HCT116 (cell line): ENCODE measurements at regions not wholly inside any gene's neighbourhood (a gene's known extent, or its start where the extent isn't known, plus 50 kb on each side); places are given as distances from the start of the nearest gene placed in this dataset.
"Not testable (repeated sequence)": the region's sequence is repeated elsewhere in the genome, so short reads cannot be mapped to it uniquely, and the experiment has no call there.

Source experiments
- ATAC-seq: fragments of 200-7000 bp; cut with Tn5 transposase; 2 replicates; pipeline ENCODE4 v1.9.1; 2020; ENCODE audit warnings: mild to moderate bottlenecking, moderate library complexity
- BruUV-seq: library from RNA; stranded (reverse); fragments of 400-500 nt; replicated peaks from 2 replicates; lab custom pipeline; 2021; lab: Mats Ljungman, UMichigan
- CTCF ChIA-PET: fragments of 300-600 bp; sonication (Branson Sonifier 250); formaldehyde crosslinking; loops from one replicate; lab custom pipeline; 2021; ENCODE audit warnings: antibody characterized with exemption; lab: Charles Lee
- POLR2A ChIA-PET: fragments of 300-600, 350-600 bp; sonication (Branson Sonifier 250); formaldehyde crosslinking; loops from one replicate; lab custom pipeline; 2021; ENCODE audit warnings: antibody characterized with exemption; lab: Charles Lee
- RAD21 ChIA-PET, 2 experiments: fragments of 300-600 bp; sonication (Branson Sonifier 250); formaldehyde crosslinking; loops; one replicate each; lab custom pipeline; 2023; ENCODE audit warnings: low total read pairs in 2 of 2; ENCODE audit not compliant: uncharacterized antibody in 2 of 2, unreplicated experiment in 2 of 2, low non-redundant PET in 1 of 2; lab: Charles Lee
- DNase-seq: peaks from one replicate; pipeline ENCODE4 v3.0.0-alpha.2; 2010; ENCODE audit warnings: low read depth, low spot score
- H2AFZ ChIP-seq: fragments of 200-600 bp; shearing (Covaris generic), sonication (generic); 2 replicates; pipeline ENCODE4 v1.6.1; 2017; ENCODE audit warnings: low read depth, mixed run types, mixed read lengths, antibody characterized with exemption, low read length; ENCODE audit not compliant: poor library complexity, severe bottlenecking
- H3K27ac ChIP-seq: 2 replicates; pipeline ENCODE4 v1.5.1; 2012; ENCODE audit warnings: low read depth, low read length
- H3K27me3 ChIP-seq: fragments of 200-600 bp; sonication (generic); 2 replicates; pipeline ENCODE4 v1.6.1; 2016; ENCODE audit warnings: mixed run types, low read length, mixed read lengths; ENCODE audit not compliant: insufficient read depth
- H3K36me3 ChIP-seq, 2 experiments: fragments of 200-500 bp in 1 of 2; fragments of 200-600 bp in 1 of 2; sonication (Bioruptor generic) in 1 of 2; sonication (generic) in 1 of 2; 2 replicates each; pipeline versions ENCODE4 v1.5.1 to v1.6.1; 2014 to 2016; ENCODE audit warnings: low read length in 2 of 2, inconsistent platforms in 1 of 2, mixed read lengths in 1 of 2, mixed run types in 1 of 2; ENCODE audit not compliant: insufficient read depth in 2 of 2, control insufficient read depth in 1 of 2
- H3K4me1 ChIP-seq, 2 experiments: fragments of 200-600 bp in 1 of 2; sonication (generic) in 1 of 2; 2 replicates each; pipeline versions ENCODE4 v1.5.1 to v1.6.1; 2012 to 2017; ENCODE audit warnings: low read length in 2 of 2, inconsistent platforms in 1 of 2, mild to moderate bottlenecking in 1 of 2, mixed read lengths in 1 of 2, mixed run types in 1 of 2, moderate library complexity in 1 of 2; ENCODE audit not compliant: insufficient read depth in 2 of 2, control insufficient read depth in 1 of 2
- H3K4me2 ChIP-seq: fragments of 200-600 bp; sonication (generic); 2 replicates; pipeline ENCODE4 v1.6.1; 2017; ENCODE audit warnings: mixed run types, low read length, mixed read lengths
- H3K4me3 ChIP-seq, 2 experiments: fragments of 200-600 bp in 1 of 2; sonication (generic) in 1 of 2; replicated peaks in 1 of 2; 2 replicates each; pipeline ENCODE4 v1.5.1; 2011 to 2016; ENCODE audit warnings: low read length in 2 of 2, control low read depth in 1 of 2, low read depth in 1 of 2, mild to moderate bottlenecking in 1 of 2, mixed read lengths in 1 of 2, mixed run types in 1 of 2
- H3K79me2 ChIP-seq: fragments of 200-600 bp; sonication (generic); 2 replicates; pipeline ENCODE4 v1.6.1; 2017; ENCODE audit warnings: mild to moderate bottlenecking, mixed run types, low read length, moderate library complexity, mixed read lengths; ENCODE audit not compliant: insufficient read depth
- H3K9ac ChIP-seq: fragments of 200-600 bp; sonication (generic); 2 replicates; pipeline ENCODE4 v1.6.1; 2016; ENCODE audit warnings: low read length, mixed read lengths
- H3K9me2 ChIP-seq: fragments of 200-600 bp; sonication (generic), shearing (Covaris generic); 2 replicates; pipeline ENCODE4 v1.6.1; 2017; ENCODE audit warnings: mixed run types, mild to moderate bottlenecking, moderate library complexity; ENCODE audit not compliant: insufficient read depth
- H3K9me3 ChIP-seq, 2 experiments: fragments of 200-500 bp in 1 of 2; fragments of 200-600 bp in 1 of 2; sonication (Bioruptor generic) in 1 of 2; sonication (generic) in 1 of 2; 2 replicates each; pipeline ENCODE4 v1.6.1; 2014 to 2017; ENCODE audit warnings: low read length in 2 of 2, mixed read lengths in 2 of 2, inconsistent platforms in 1 of 2, low read depth in 1 of 2, mild to moderate bottlenecking in 1 of 2, mixed run types in 1 of 2, moderate library complexity in 1 of 2; ENCODE audit not compliant: control insufficient read depth in 1 of 2, insufficient read depth in 1 of 2
- H4K20me1 ChIP-seq: fragments of 200-600 bp; sonication (generic), shearing (Covaris generic); 2 replicates; pipeline ENCODE4 v1.6.1; 2017; ENCODE audit warnings: mixed run types, mild to moderate bottlenecking, moderate library complexity; ENCODE audit not compliant: insufficient read depth
- CBX3 ChIP-seq: IDR thresholded peaks from 2 replicates; pipeline ENCODE4 v1.6.1; 2012; ENCODE audit warnings: low read depth
- CTCF ChIP-seq, 3 experiments: fragments of 200-600 bp in 1 of 3; sonication (generic) in 1 of 3; IDR thresholded peaks in 2 of 3; conservative IDR thresholded peaks in 1 of 3; 2 replicates each; pipeline ENCODE4 v1.5.1; 2012 to 2017; ENCODE audit warnings: low read depth in 2 of 3, low read length in 2 of 3, antibody characterized with exemption in 1 of 3, borderline replicate concordance in 1 of 3, control low read depth in 1 of 3, mild to moderate bottlenecking in 1 of 3, mixed read lengths in 1 of 3, mixed run types in 1 of 3, moderate library complexity in 1 of 3; ENCODE audit not compliant: insufficient read depth in 1 of 3
- MAX ChIP-seq: IDR thresholded peaks from 2 replicates; pipeline ENCODE4 v1.6.1; 2012
- RAD21 ChIP-seq: IDR thresholded peaks from 2 replicates; pipeline ENCODE4 v1.6.1; 2012; ENCODE audit warnings: low read depth, mild to moderate bottlenecking
- TCF7L2 ChIP-seq: IDR thresholded peaks from 2 replicates; pipeline ENCODE4 v1.7.0; 2011; ENCODE audit warnings: borderline replicate concordance, inconsistent platforms; ENCODE audit not compliant: insufficient read depth, insufficient read length; ENCODE audit errors: extremely low read depth
- intact Hi-C: fragments of 100-400 bp; cut with micrococcal nuclease; formaldehyde crosslinking; loops from 2 replicates; pipeline ENCODE4 v1.10.0; 2022

DNA sequence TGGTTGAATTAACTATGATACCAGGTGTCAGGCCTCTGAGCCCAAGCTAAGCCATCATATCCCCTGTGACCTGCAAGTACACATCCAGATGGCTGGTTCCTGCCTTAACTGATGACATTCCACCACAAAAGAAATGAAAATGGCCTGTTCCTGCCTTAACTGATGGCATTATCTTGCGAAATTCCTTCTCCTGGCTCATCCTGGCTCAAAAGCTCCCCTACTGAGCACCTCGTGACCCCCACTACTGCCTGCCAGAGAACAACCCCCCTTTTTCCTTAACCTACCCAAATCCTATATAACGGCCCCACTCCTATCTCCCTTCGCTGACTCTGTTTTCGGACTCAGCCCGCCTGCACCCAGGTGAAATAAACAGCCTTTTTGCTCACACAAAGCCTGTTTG lies 1671.4 kb downstream of the C4orf33 start:
- H3K4me3 ChIP-seq, intact Hi-C loops, H3K9me2 ChIP-seq, CTCF ChIA-PET, H3K79me2 ChIP-seq, H4K20me1 ChIP-seq, H3K4me1 ChIP-seq, H2AFZ ChIP-seq, H3K27me3 ChIP-seq, H3K36me3 ChIP-seq, RAD21 ChIA-PET, H3K4me2 ChIP-seq, H3K9ac ChIP-seq, POLR2A ChIA-PET, H3K27ac ChIP-seq, H3K9me3 ChIP-seq, ATAC-seq, DNase-seq, BruUV-seq: not testable (repeated sequence)

- RAD21 ChIA-PET, DNase-seq, H4K20me1 ChIP-seq, H2AFZ ChIP-seq, BruUV-seq, CTCF ChIA-PET, H3K4me2 ChIP-seq, H3K27me3 ChIP-seq, H3K9me3 ChIP-seq, H3K9me2 ChIP-seq, H3K79me2 ChIP-seq, POLR2A ChIA-PET, H3K27ac ChIP-seq, intact Hi-C loops, H3K4me3 ChIP-seq, H3K36me3 ChIP-seq, ATAC-seq, H3K4me1 ChIP-seq, H3K9ac ChIP-seq: not testable (repeated sequence)
These were observed 1677.0 kb downstream of the C4orf33 start for GRCh38 chr4:130772966-130773365.

DNA sequence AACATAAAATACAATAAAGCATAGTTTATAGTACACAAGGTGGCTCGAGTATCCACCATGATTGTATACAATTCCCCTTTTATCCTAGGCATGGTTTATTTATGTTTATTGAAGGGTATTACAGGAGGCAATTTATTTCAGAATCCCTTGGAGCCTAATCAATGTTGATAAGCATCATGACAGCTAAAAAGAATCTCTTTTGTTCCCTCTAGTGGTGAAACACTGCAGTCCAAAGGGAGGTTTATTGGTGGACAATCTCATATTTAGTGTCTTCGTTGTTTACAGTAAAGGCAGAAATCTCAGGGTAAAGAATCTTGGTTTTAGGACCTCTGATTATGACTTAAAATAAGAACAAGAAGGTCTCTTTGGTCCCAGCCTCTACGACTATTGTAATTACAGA lies 1712.5 kb downstream of the C4orf33 start:
- ChIA-PET CTCF (interaction anchor here (0.6 to 1.8 kb wide), 9 partner anchors 11 to 1282 kb away, joined by 3 to 6 read pairs (median 4); no protein-coding TSS in a partner anchor), POLR2A (no interaction called here), RAD21 (interaction anchor here in 1 of 2 experiments (1.8 kb wide), 1 partner anchor 245 kb away, joined by 5 read pairs; no protein-coding TSS in a partner anchor)
- no peaks in the 10 kb centered on the region for H3K79me2 ChIP-seq
- ATAC-seq (peak; percentile 78), DNase-seq (peak; percentile 35)
- no peaks in the 10 kb centered on the region for H3K4me1 ChIP-seq
- H3K4me2 ChIP-seq, result no peak overlapping the region
- H3K4me3 ChIP-seq, result no peak overlapping the region
- H3K9me2 ChIP-seq, result no peaks in the 10 kb centered on the region
- intact Hi-C loops, result loop anchor here (1.0 to 2.0 kb wide), 3 partner anchors 246 to 1446 kb away; no protein-coding TSS in a partner anchor
- H4K20me1 ChIP-seq, result no peaks in the 10 kb centered on the region
- H3K9ac ChIP-seq, result no peak overlapping the region
- TF ChIP-seq RAD21 (peak; percentile 55), CTCF (IDR thresholded peaks at IDR 0.05 in 2 of 3, conservative IDR thresholded peaks at IDR 0.05 in 1 of 3; ENCODE audit: borderline replicate concordance in 1 of 3, insufficient read depth in 1 of 3, low read depth in 2 of 3, low read length in 2 of 3) (peak; percentile 45 to 76 (median 63); a peak in 5 of 6 replicates), TCF7L2 (no peak), CBX3 (peak; percentile 30; the same call in 1 of the 2 replicates), MAX (no peak)
- no TSS peak for BruUV-seq
- no peaks in the 10 kb centered on the region for H3K36me3 ChIP-seq
- H3K27me3 ChIP-seq, result no peaks in the 10 kb centered on the region
- no peak overlapping the region for H3K27ac ChIP-seq
- peak overlapping the region; percentile 55 for H2AFZ ChIP-seq
- no peaks in the 10 kb centered on the region for H3K9me3 ChIP-seq
